Bone marrow (tissue), 2 donors: ENCODE measurements at regions not wholly inside any gene's neighbourhood (a gene's known extent, or its start where the extent isn't known, plus 50 kb on each side); places are given as distances from the start of the nearest gene placed in this dataset.
"Not testable (repeated sequence)": the region's sequence is repeated elsewhere in the genome, so short reads cannot be mapped to it uniquely, and the experiment has no call there.

ENCODE experiments used
- DNase-seq, 2 donors: peaks; one replicate each; lab custom pipeline; 2025; lab: John Stamatoyannopoulos, UW

GRCh38 chr1:195218428-195219212 is 1389.6 kb downstream of the KCNT2 start:
- no peak for DNase-seq

- no peak for DNase-seq
These were observed 1406.0 kb downstream of the KCNT2 start for GRCh38 chr1:195202241-195202640.

- DNase-seq, result no peak
These were observed 1407.5 kb downstream of the KCNT2 start for GRCh38 chr1:195200772-195201171.

- no peak for DNase-seq
These were observed 1411.1 kb downstream of the KCNT2 start for GRCh38 chr1:195197116-195197515.

- DNase-seq, result no peak
These were observed 1412.7 kb downstream of the KCNT2 start for GRCh38 chr1:195195423-195196057.

DNA sequence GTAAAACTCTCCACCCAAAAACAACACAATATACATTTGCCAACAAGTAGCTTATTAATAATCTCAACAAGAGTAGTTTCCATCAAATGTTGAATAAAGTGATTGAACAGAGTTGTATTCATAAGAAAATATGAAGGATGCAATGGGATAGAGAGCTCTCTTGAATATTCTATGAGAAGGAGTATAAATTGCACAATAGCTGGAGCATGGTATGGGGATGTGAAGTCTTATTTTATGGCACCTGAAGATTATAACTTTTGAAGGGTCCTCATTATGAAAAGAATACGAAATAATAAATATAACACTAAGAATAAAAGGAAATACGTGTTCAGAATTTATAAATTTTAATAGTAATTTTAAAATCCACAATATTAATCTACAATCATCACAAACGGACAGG is 1415.1 kb downstream of the KCNT2 start:
- no peak for DNase-seq

- no peak for DNase-seq
These were observed 1419.4 kb downstream of the KCNT2 start for GRCh38 chr1:195188821-195189220.

- no peak for DNase-seq
These were observed 1421.7 kb downstream of the KCNT2 start for GRCh38 chr1:195186544-195186943.

- DNase-seq, result no peak
These were observed 1422.5 kb downstream of the KCNT2 start for GRCh38 chr1:195185736-195186135.

DNA sequence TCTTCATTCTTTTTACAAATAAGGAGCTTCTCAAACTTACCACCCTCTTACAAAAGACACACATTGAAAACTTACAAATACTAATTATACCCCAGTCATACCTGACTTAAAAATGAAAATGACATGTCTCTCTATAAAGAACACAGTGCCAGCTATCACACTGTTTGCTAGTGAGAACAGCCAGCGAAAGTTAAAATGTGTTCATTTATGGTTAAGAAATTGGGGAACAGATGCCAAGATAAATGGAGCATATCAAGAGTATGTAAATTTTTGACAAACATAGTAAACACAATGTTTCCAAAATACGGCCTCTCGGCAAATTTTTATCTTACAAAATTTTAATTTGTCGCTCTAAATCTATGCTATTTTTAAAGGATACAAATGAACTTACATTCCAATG is 1422.9 kb downstream of the KCNT2 start:
- no peak for DNase-seq

- no peak for DNase-seq
These were observed 1434.5 kb downstream of the KCNT2 start for GRCh38 chr1:195173753-195174152.

DNA sequence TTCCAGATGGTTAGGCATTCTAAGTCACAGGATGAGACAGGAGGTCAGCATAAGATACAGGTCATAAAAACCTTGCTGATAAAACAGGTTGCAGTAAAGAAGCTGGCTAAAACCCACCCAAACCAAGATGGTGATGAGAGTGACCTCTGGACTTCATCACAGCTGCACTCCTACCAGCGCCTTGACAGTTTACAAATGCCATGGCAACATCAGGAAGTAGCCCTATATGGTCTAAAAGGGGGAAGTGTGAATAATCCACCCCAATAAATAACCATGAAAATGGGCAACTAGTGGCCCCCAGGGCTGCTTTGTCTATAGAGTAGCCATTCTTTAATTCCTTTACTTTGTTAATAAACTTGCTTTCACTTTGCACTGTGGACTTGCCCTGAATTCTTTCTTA is 1448.4 kb downstream of the KCNT2 start:
- not testable (repeated sequence) for DNase-seq

DNA sequence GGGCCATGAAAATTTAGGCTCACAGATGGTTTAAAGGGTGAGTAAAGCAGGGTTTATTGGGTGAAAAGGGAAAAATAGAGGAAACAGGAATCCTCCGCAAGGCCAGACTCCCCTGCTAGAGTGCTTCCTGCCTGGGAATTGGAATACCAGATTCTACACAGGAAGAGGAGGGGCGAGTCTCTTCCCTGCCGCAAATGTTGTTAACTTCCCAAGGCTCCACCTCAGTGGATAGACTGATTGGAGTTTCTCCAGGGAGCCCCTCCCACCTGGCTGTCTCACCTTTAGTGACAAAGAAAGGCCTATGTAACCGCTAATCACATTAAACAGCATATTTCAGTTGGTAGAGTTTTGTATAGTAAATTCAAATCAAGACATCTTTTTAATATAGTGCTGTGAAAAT is 1450.1 kb downstream of the KCNT2 start:
- DNase-seq, result no peak

DNA sequence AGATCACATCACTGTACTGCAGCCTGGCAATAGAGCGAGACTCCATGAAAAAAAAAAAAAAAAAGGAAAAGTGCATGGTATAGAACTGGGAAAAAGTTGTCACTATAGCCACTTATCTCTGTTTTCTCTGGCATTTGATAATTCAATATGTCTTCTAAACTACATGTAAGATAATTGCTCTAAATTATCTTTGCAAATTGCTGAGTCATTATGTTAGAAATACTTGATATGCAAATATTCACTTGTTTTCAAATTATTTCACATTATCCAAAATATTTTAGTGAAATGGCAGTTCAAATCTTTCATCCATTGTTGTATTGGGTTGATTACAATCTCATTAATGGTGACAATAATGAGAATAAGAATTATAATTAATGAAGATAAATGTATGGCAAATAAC is 1455.1 kb downstream of the KCNT2 start:
- no peak for DNase-seq

- no peak for DNase-seq
These were observed 1457.5 kb downstream of the KCNT2 start for GRCh38 chr1:195150768-195151167.

- DNase-seq, result no peak
These were observed 1466.9 kb downstream of the KCNT2 start for GRCh38 chr1:195141294-195141693.

DNA sequence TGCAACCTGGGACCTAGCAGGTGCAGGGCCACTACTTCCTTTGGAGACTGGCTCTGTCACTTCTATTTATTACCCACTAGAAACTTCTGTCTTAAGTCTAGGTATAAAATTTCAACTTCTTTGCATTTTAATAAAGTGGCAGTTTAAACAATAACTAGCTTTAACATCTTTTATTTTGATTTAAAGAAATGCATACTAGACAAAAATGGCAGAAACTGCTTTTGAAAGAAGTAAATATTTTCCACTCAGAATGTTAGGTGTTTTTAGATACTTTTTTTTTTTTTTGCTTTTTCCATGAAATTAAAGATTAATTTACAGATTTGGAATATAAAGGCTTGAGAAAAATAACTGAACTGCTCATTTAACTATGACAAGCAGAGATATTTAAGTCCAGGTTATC is 1477.6 kb downstream of the KCNT2 start:
- no peak for DNase-seq

GRCh38 chr1:195122497-195122896 is 1485.7 kb downstream of the KCNT2 start:
- DNase-seq, result no peak

GRCh38 chr1:195113471-195113870 is 1494.8 kb downstream of the KCNT2 start:
- no peak for DNase-seq

DNA sequence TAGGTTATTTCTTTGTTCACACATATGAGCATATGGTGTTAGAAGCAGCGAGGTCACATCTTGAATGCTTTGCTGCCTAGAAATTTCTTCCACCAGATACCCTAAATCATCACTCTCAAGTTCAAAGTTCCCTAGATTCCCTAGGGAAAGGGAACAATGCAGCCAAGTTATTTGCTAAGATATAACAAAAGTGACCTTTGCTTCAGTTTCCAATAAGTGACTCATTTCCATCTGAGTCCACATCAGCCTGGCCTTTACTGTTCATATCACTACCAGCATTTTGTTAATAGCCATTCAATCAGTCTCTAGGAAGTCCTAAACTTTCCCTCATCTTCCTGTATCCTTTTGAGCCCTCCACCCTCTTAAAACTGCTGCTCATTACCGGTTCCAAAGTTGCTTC is 1502.5 kb downstream of the KCNT2 start:
- no peak for DNase-seq

GRCh38 chr1:195105281-195105680 is 1503.0 kb downstream of the KCNT2 start:
- no peak for DNase-seq

- no peak for DNase-seq
These were observed 1510.9 kb downstream of the KCNT2 start for GRCh38 chr1:195097316-195097715.

DNA sequence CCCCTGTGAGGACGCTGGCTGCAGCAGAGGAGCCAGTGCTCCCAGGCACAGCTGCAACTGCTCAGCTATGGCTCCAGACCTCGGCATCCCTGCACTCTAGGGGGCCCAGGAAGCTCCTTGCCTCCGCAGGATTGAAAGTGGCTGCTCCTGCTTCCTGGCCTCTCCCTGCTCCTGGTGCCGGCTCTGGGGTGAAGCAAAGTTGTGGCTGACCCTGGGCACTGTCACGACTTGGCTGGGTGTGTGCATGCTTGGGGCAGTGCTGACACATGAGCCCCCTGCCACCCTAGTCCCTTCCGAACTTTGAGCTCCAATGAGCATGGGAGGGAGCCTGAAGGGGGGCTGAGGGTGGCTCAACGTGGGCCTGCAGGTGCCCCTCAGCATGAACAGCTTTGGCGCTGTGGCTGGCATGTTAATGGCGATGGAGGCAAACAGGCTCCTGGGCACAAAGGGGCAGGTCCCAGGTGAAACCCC is 1512.2 kb downstream of the KCNT2 start:
- DNase-seq, result no peak

- no peak for DNase-seq
These were observed 1523.0 kb downstream of the KCNT2 start for GRCh38 chr1:195085196-195085595.
